BLaER1 (cell line): ENCODE measurements at regions not wholly inside any gene's neighbourhood (a gene's known extent, or its start where the extent isn't known, plus 50 kb on each side); places are given as distances from the start of the nearest gene placed in this dataset.

Experiments used
- H3K27ac ChIP-seq: shearing (Covaris generic); formaldehyde crosslinking; 2 replicates; pipeline ENCODE4 v1.8.1; 2022
- H3K27me3 ChIP-seq: shearing (Covaris generic); formaldehyde crosslinking; 2 replicates; pipeline ENCODE4 v1.8.1; 2022
- H3K36me3 ChIP-seq: shearing (Covaris generic); formaldehyde crosslinking; 2 replicates; pipeline ENCODE4 v1.8.1; 2022
- H3K4me1 ChIP-seq: shearing (Covaris generic); formaldehyde crosslinking; 2 replicates; pipeline ENCODE4 v1.8.1; 2022
- H3K4me2 ChIP-seq: shearing (Covaris generic); formaldehyde crosslinking; 2 replicates; pipeline ENCODE4 v1.8.1; 2022
- H3K4me3 ChIP-seq: shearing (Covaris generic); formaldehyde crosslinking; 2 replicates; pipeline ENCODE4 v1.8.1; 2022
- H3K9ac ChIP-seq: shearing (Covaris generic); formaldehyde crosslinking; 2 replicates; pipeline ENCODE4 v1.8.1; 2022
- H3K9me3 ChIP-seq: shearing (Covaris generic); formaldehyde crosslinking; 2 replicates; pipeline ENCODE4 v1.8.1; 2022
- H4K20me1 ChIP-seq: shearing (Covaris generic); formaldehyde crosslinking; 2 replicates; pipeline ENCODE4 v1.8.1; 2022
- Cebpa-rat ChIP-seq: shearing (Covaris generic); IDR thresholded peaks from 2 replicates; pipeline ENCODE4 v1.8.1; 2022

DNA sequence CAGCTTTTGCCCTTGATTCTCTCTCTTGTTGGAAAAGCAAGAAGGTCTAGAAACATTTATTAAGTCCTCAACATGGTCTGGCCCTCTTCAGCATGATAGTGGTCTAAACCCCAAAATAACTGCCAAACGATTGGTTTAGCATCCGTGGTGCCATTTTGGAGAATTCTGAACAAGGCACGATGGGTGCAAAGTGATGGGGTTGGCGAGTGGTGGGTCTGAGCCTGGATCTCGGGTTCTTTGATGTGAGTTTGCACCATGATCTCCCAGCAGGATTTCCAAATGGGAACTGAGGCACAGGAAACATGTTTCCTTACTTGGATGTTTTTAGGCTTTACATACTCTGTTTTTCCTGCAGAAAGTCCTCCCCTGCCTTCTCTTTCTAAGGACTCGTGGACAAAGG is 240.3 kb downstream of the MYCN start:
- Histone ChIP-seq H4K20me1 (no peaks in the 10 kb centered on the region), H3K9ac (no peak overlapping the region), H3K27ac (no peak overlapping the region), H3K4me1 (no peaks in the 10 kb centered on the region), H3K27me3 (no peaks in the 10 kb centered on the region), H3K9me3 (no peaks in the 10 kb centered on the region), H3K4me3 (no peak overlapping the region), H3K36me3 (no peaks in the 10 kb centered on the region), H3K4me2 (no peak overlapping the region)
- no peak for TF ChIP-seq Cebpa-rat

DNA sequence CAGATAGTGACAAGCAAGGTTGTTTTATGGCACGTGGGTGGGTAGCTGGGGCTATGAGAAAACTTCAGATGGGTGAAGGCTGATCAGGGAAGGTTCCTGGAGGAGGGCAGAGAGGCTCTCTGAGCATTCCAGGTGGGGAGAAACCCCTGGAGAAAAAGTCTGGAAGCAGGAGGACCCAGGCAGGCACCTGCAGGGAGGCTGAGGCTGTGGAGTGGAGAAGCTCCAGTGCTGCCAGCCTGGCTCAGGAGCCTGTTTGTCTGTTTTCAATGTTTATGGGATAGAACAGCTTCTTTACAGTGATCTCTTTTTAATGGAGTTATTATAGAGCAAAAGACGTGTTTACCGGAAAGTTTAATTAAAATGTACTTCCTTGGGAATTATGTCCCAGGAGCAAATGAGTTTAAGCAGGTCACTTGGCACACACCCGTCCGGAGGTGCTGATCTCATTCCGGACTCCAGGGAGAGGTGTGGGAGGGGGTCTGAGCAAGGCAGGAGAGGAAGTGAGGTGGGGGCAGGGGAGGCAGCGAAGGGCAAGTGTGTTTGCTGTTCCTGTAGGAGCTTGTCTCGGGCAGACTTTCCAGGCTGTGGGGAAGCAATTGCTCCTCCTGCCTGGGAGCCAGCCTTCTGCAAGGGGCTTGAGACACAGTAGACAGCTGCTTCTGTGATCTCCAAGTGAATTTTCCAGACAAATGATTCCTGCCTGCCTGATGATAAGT is 239.5 kb downstream of the MYCN start:
- Histone ChIP-seq H3K4me3 (no peak overlapping the region), H3K36me3 (no peaks in the 10 kb centered on the region), H3K4me1 (no peaks in the 10 kb centered on the region), H4K20me1 (no peaks in the 10 kb centered on the region), H3K27ac (no peak overlapping the region), H3K9me3 (no peaks in the 10 kb centered on the region), H3K27me3 (no peaks in the 10 kb centered on the region), H3K9ac (no peak overlapping the region), H3K4me2 (no peak overlapping the region)
- TF ChIP-seq Cebpa-rat = no peak

- no peak for TF ChIP-seq Cebpa-rat
- no peak overlapping the region for H3K4me3 ChIP-seq
- no peaks in the 10 kb centered on the region for H3K36me3 ChIP-seq
- H4K20me1 ChIP-seq = no peaks in the 10 kb centered on the region
- H3K4me1 ChIP-seq = no peaks in the 10 kb centered on the region
- H3K27me3 ChIP-seq = no peaks in the 10 kb centered on the region
- no peaks in the 10 kb centered on the region for H3K9me3 ChIP-seq
- H3K4me2 ChIP-seq = no peak overlapping the region
- no peak overlapping the region for H3K27ac ChIP-seq
- H3K9ac ChIP-seq = no peak overlapping the region
Measured at GRCh38 chr2:16178551-16179130, 238.3 kb downstream of the MYCN start.

- Histone ChIP-seq H3K27ac (no peak overlapping the region), H3K4me3 (no peak overlapping the region), H3K4me2 (no peak overlapping the region), H3K4me1 (no peaks in the 10 kb centered on the region), H3K36me3 (no peaks in the 10 kb centered on the region), H3K27me3 (no peaks in the 10 kb centered on the region), H4K20me1 (no peaks in the 10 kb centered on the region), H3K9me3 (no peaks in the 10 kb centered on the region), H3K9ac (no peak overlapping the region)
- no peak for TF ChIP-seq Cebpa-rat
Measured at GRCh38 chr2:16177671-16178180, 237.4 kb downstream of the MYCN start.

- no peaks in the 10 kb centered on the region for H3K36me3 ChIP-seq
- no peak for TF ChIP-seq Cebpa-rat
Measured at GRCh38 chr2:16176971-16177480, 236.7 kb downstream of the MYCN start.

GRCh38 chr2:16175247-16175825 is 235.0 kb downstream of the MYCN start:
- no peak overlapping the region for H3K4me2 ChIP-seq
- no peaks in the 10 kb centered on the region for H3K4me1 ChIP-seq
- no peaks in the 10 kb centered on the region for H3K36me3 ChIP-seq
- no peak for TF ChIP-seq Cebpa-rat
- no peaks in the 10 kb centered on the region for H3K9me3 ChIP-seq
- no peaks in the 10 kb centered on the region for H4K20me1 ChIP-seq
- H3K9ac ChIP-seq = no peak overlapping the region
- H3K27ac ChIP-seq = no peak overlapping the region
- no peak overlapping the region for H3K4me3 ChIP-seq
- no peaks in the 10 kb centered on the region for H3K27me3 ChIP-seq

More at GRCh38 chr2:16176971-16177480, 236.7 kb downstream of the MYCN start:
- H3K4me1 ChIP-seq = no peaks in the 10 kb centered on the region
- H3K27me3 ChIP-seq = no peaks in the 10 kb centered on the region
- no peaks in the 10 kb centered on the region for H3K9me3 ChIP-seq
- H3K9ac ChIP-seq = no peak overlapping the region
- H4K20me1 ChIP-seq = no peaks in the 10 kb centered on the region
- H3K27ac ChIP-seq = no peak overlapping the region
- no peak overlapping the region for H3K4me3 ChIP-seq
- no peak overlapping the region for H3K4me2 ChIP-seq

DNA sequence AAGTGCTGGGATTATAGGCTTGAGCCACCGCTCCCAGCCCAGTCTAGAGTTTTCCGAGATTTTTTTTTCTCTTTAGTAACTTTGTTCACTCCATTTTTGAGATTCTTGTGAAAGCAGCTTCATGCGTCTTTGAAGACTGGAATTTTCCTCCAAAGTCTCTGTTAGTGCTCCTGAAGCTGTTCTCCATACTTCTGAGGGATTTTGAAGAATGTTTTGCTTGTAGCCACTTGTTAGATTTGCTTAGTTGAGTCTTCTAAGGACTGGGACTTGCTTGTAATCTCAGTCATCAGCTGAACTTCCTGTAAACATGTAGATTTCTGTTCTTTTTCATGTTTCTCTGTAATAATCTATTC is 234.3 kb downstream of the MYCN start:
- no peak for TF ChIP-seq Cebpa-rat
- H3K9ac ChIP-seq = no peak overlapping the region
- H3K27ac ChIP-seq = no peak overlapping the region
- H3K4me3 ChIP-seq = no peak overlapping the region
- H3K36me3 ChIP-seq = no peaks in the 10 kb centered on the region
- H3K9me3 ChIP-seq = no peaks in the 10 kb centered on the region
- no peaks in the 10 kb centered on the region for H3K4me1 ChIP-seq
- no peak overlapping the region for H3K4me2 ChIP-seq
- H4K20me1 ChIP-seq = no peaks in the 10 kb centered on the region
- H3K27me3 ChIP-seq = no peaks in the 10 kb centered on the region

DNA sequence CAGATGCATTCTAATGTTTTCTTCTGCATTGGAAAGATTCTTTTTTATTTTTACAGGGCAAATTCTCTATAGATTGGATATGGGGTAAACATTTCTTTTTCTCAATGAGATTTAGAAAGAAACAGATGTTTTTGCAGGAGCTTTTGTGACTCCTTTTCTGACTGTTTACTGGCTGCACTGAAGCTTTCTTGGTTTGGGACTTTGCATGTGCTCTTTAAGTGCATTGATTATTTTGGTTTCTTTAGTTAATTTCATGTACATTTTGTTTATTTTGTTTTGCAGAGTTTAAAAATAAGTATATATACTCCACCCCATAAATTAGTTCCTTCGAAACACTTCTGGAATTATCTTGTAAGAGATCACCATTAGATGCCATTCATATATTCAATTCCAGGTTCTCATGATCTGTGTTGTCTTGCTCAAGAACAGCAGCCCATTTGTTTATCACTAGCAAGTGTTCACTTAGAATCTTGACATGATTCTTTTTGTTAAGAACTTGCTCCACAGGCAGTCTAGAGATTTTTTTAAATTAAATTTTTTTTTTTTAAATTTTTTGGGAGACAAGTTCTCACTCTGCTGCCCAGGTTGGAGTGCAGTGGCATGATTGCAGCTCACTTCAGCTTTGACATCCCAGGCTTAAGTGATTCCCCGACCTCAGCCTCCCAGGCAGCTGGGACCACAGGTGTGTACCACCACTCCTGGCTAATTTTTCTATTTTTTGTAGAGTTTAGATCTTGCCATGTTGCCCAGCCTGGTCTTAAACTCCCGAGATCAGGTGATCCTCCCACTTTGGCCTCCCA is 233.7 kb downstream of the MYCN start:
- H3K9me3 ChIP-seq = no peaks in the 10 kb centered on the region
- no peak overlapping the region for H3K4me2 ChIP-seq
- no peaks in the 10 kb centered on the region for H3K4me1 ChIP-seq
- no peak overlapping the region for H3K4me3 ChIP-seq
- no peaks in the 10 kb centered on the region for H4K20me1 ChIP-seq
- H3K9ac ChIP-seq = no peak overlapping the region
- H3K27ac ChIP-seq = no peak overlapping the region
- H3K27me3 ChIP-seq = no peaks in the 10 kb centered on the region
- TF ChIP-seq Cebpa-rat = no peak
- H3K36me3 ChIP-seq = no peaks in the 10 kb centered on the region

DNA sequence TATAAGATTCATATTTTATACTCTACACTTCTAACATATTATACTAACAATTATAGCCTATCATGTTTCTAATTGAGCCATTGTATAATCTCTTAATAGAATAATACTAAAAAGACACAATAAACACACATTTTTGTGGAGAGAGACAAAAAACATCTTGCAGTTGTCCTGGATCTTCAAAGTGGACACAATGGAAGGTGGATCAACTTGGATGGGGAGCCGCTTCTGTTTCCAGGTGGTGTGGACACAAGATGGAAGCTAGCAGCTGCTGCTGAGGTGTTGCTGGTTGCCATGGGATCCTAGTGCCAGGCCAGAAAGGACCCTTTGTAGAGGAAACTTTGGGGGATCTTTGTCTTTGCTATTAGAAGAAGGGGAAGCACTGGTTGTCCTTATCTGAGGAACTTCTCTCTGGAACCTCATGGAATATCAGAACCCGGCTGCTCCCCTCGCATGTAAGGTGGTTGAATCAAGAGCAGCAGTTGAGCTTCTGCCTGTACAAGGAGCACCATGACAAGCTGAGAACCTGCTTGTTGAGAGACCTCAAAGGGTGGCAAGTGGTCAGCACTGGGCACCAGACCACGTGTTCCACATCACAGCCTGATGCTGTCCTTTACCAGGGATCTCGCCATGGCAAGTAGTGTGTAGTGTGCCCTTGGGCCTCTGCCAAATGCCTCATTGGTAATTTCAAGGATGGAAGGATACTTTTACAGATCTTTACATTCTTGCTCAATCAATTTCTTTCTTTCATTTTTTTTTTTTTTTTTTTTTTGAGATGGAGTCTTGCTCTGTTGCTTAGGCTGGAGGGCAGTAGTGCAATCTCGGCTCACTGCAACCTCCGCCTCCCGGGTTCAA is 232.2 kb downstream of the MYCN start:
- no peaks in the 10 kb centered on the region for H3K9me3 ChIP-seq
- no peaks in the 10 kb centered on the region for H4K20me1 ChIP-seq
- no peaks in the 10 kb centered on the region for H3K27me3 ChIP-seq
- no peak overlapping the region for H3K4me2 ChIP-seq
- no peak for TF ChIP-seq Cebpa-rat
- H3K4me3 ChIP-seq = no peak overlapping the region
- no peaks in the 10 kb centered on the region for H3K4me1 ChIP-seq
- no peak overlapping the region for H3K9ac ChIP-seq
- no peaks in the 10 kb centered on the region for H3K36me3 ChIP-seq
- H3K27ac ChIP-seq = no peak overlapping the region
